HG02571 (cell line): ENCODE measurements at regions not wholly inside any gene's neighbourhood (a gene's known extent, or its start where the extent isn't known, plus 50 kb on each side); places are given as distances from the start of the nearest gene placed in this dataset.
A peak's percentile ranks its signal among the peaks of the same experiment; 100 is the strongest.

Source experiments
- ATAC-seq: cut with Tn5 transposase; IDR thresholded peaks from one replicate; pipeline ENCODE4 v1.9.1; 2021; ENCODE audit warnings: mild to moderate bottlenecking, moderate library complexity; ENCODE audit not compliant: unreplicated experiment

DNA sequence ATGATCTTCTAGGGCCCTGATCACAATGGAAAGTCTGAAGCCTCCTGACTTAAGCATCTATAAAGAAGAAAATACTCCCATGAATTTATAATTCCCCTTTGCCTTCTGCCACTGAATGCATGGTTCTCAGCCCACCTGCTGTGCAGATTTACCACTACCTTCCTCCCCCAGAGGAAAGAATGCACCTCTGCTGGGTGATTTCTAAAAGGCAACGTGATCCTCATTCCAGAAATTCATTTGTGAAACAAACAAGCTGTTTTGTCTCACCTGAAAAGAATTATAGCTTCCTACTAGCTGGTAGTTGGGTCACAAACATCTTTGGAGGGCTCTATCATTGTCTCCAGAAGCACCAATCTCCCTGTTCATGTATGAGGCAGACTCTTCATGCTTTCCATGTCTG, 320.2 kb downstream of the CDC14C start:
- ATAC-seq: no peak

- ATAC-seq: no peak
Observed at GRCh38 chr7:49245062-49245461, 320.7 kb downstream of the CDC14C start.

- ATAC-seq: no peak
Observed at GRCh38 chr7:49247759-49248158, 323.4 kb downstream of the CDC14C start.

- ATAC-seq: no peak
Observed at GRCh38 chr7:49255054-49255453, 330.7 kb downstream of the CDC14C start.

- no peak for ATAC-seq
Observed at GRCh38 chr7:49260538-49260937, 336.2 kb downstream of the CDC14C start.

- no peak for ATAC-seq
Observed at GRCh38 chr7:49261928-49262327, 337.6 kb downstream of the CDC14C start.

DNA sequence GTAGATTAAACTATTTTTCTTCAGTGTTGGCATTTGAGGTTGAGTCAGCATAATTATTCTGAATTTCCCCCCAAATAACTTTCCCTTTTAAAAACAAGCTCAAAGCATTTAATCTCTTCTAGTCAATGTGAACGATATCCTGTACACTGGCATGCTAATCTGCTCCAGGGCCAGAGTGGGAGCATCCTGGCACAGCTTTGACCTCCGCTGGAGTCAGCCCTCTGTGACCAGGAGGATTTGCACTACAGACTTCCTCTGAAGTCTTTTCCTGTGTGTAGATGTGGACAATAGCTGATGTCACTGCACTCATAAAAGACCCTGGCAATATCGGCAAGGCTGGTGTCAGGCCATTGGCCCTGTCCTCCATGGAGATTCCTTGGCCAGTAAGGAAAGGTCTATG, 340.2 kb downstream of the CDC14C start:
- ATAC-seq: no peak

- no peak for ATAC-seq
Observed at GRCh38 chr7:49273897-49274296, 349.6 kb downstream of the CDC14C start.

- no peak for ATAC-seq
Observed at GRCh38 chr7:49279891-49280290, 355.5 kb downstream of the CDC14C start.

- ATAC-seq: no peak
Observed at GRCh38 chr7:49287653-49288052, 363.3 kb downstream of the CDC14C start.

DNA sequence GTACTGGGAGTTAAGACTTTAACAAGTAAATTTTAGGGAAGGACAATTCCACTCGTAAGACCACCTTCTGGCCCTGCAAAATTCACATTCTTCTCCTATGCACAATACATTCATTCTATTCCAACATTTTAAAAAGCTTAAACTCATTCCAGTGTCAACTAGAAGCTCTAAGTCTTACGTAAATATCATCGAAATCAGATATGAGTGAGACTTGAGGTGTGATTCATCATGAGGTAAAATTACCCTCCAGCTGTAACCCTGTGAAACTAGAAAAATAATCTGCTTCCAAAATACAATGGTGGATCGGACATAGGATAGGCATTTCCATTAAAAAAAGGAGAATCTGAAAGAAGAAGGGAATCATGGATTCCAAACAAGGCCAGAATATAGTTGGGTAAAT, 370.3 kb downstream of the CDC14C start:
- ATAC-seq: no peak

- ATAC-seq: no peak
Observed at GRCh38 chr7:49295146-49295545, 370.8 kb downstream of the CDC14C start.

DNA sequence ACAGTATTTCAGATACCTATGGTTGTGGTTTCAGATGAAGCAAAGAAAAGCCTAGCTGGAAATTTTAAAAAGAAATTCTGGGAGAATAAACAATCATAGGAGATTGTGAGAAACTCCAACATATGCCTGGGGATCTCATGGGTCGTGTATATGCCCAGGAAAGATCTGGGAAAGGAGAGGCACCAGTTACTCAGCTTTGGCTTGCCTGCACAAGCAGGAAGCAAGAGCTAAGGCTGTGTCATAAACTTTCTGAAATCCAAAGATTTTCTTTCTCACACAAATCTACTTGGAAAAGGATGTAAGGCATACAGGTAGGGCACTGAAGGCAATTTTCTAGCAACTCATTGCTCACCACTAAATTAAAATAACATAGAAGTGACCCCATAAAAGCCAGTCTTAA, 373.6 kb downstream of the CDC14C start:
- ATAC-seq: no peak

DNA sequence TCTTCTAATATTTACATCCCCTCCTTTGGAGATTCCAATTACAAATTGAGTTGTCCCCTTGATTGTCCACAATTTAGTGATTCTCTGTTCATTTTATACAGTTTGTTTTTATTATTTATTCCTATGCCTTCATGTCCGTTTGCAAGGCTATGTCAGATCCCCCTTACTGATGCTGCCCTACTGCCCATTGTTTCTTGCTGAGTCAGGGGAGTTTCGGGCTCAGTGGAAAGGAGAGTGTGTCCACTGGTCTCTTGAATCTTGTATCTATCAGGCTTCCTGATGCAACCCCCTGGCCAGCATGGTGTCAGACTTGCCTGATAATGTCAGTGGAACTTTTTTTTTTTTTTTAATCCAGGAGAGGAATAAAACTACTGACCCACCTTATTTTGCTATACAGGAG, 384.4 kb downstream of the CDC14C start:
- no peak for ATAC-seq

GRCh38 chr7:49320083-49320482, 395.7 kb downstream of the CDC14C start:
- ATAC-seq: no peak

- no peak for ATAC-seq
Observed at GRCh38 chr7:49321843-49322242, 397.5 kb downstream of the CDC14C start.

DNA sequence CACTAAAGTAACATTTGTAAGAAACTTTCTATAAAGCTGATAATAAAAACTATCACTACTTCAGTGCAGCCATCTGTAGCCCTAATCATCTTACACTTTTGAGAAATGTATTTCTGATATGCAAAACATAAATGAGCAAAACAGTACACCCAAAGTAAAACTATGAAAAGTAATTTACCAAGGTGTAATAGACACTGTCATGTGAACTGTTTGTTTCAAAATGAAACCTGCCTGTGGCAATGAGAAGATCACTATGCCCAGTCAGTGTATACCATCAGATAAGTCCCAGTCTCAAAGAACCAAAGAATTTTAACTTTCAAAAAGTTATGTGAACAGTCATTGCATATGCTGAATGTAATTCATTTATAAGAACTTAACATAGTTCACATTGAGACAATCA, 398.1 kb downstream of the CDC14C start:
- no peak for ATAC-seq

GRCh38 chr7:49324040-49324439, 399.7 kb downstream of the CDC14C start:
- no peak for ATAC-seq

- no peak for ATAC-seq
Observed at GRCh38 chr7:49324707-49325106, 400.4 kb downstream of the CDC14C start.

DNA sequence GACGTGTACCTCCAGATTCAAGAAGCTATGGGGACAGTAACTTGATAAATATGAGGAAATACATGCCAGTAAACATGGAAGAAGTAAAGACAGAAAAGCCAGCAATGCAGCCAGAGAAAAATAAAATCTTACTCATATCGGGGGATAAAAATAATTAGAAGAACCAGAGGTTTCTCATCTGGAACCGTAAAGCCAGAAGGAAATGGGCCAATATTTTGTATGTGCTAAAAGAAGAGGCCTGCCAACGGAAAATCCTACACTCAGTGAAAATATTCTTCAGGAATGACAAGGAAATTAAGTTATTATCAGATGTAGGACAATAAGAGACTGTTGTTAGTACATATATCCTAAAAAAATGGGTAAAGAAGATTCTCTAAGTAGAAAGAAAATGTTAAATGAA, 401.2 kb downstream of the CDC14C start:
- no peak for ATAC-seq

- ATAC-seq: no peak
Observed at GRCh38 chr7:49327155-49327554, 402.8 kb downstream of the CDC14C start.

DNA sequence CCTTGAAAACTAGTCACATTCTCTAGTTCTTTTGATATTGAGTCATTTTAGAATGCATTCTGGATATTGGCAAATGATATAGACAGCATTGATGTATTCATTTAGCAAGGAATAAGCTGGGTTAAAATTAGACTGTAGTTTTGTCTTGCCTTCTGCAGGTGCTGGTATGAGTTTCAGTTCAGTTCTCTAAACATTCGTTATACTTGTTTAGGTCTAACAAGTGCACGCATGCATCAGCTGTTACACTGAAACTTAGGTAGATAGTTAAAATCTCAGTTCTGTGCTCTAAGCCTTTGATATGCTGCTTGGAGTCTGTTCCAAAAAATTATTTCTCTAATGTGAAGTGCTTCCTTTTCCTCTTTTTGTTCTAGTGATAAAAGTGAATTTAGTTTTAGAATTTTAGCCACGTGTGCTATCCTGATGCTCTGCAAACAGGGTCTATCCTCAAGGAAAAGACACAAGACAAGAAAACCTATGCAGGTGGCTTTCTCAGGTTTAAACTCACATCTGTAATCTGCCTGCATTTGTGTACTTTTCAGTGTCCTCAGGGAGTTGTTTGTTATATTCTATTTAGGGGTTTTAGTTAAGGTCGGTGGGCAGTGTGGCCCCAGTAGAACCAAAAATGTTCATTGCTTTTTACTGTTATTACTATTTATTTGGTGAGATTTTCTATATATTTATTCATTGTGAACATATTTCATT, 409.0 kb downstream of the CDC14C start:
- peak; percentile 77 for ATAC-seq

- ATAC-seq: no peak
Observed at GRCh38 chr7:49341849-49342248, 417.5 kb downstream of the CDC14C start.
